ENCODE measurements at regions not wholly inside any gene's neighbourhood (a gene's known extent, or its start where the extent isn't known, plus 50 kb on each side); places are given as distances from the start of the nearest gene placed in this dataset.

- CTCF ChIA-PET, result no interaction called here
- H3K27me3 Mint-ChIP-seq, result no peaks in the 10 kb centered on the region
- no peak overlapping the region for H3K4me3 Mint-ChIP-seq
- peaks cover 6% of the 10 kb centered on the region for H3K9me3 Mint-ChIP-seq
- no peaks in the 10 kb centered on the region for H3K36me3 Mint-ChIP-seq
- no peak for DNase-seq
- no peaks in the 10 kb centered on the region for H3K4me1 Mint-ChIP-seq
- H3K27ac Mint-ChIP-seq, result no peak overlapping the region
These were observed 550.3 kb upstream of the LRRTM1 start for GRCh38 chr2:80854831-80855230.

DNA sequence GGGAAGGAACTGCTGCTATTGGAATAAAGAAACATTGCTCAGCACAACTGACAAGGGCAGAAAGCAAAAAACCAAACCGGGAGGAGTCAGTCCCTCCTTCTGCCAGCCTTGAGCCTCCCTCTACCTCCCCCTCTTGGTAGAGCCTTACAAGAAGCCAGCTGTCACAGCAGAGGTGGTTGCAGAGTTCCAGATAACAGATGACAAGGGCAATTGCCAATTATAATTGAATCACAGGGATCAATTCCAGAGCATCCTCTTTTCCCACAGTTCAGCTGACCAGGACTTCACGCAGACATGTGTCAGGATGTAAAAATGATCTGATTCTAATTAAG lies 548.2 kb upstream of the LRRTM1 start:
- Mint-ChIP-seq H3K9me3 (peaks cover 8% of the 10 kb centered on the region), H3K27ac (no peak overlapping the region), H3K36me3 (no peaks in the 10 kb centered on the region), H3K4me1 (no peaks in the 10 kb centered on the region), H3K4me3 (no peak overlapping the region), H3K27me3 (no peaks in the 10 kb centered on the region)
- CTCF ChIA-PET, result no interaction called here
- DNase-seq, result no peak

- no peak overlapping the region for H3K27ac Mint-ChIP-seq
- H3K27me3 Mint-ChIP-seq, result no peaks in the 10 kb centered on the region
- H3K9me3 Mint-ChIP-seq, result peaks cover 8% of the 10 kb centered on the region
- H3K4me3 Mint-ChIP-seq, result no peak overlapping the region
- H3K4me1 Mint-ChIP-seq, result no peaks in the 10 kb centered on the region
- CTCF ChIA-PET, result no interaction called here
- no peak for DNase-seq
- H3K36me3 Mint-ChIP-seq, result no peaks in the 10 kb centered on the region
These were observed 547.7 kb upstream of the LRRTM1 start for GRCh38 chr2:80852079-80852807.

DNA sequence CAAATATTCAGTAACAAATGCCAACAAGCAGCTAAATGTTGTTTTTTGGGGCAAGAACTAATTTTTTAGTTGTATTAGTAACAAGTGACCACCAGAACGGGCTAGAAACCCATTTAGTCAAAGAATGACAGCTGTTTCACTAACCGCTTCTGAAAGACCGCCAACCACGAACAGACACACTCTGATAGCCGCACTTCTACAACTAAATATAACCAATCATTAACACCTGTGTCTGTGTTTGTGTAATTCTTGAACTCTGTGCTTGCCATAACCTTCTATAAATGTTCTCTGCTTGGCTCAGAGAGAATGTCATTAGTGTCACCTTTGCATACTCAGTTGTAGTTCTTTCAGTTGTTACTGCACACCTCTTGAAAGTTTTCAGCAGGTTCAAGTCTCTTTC lies 526.3 kb upstream of the LRRTM1 start:
- H3K4me3 Mint-ChIP-seq, result no peak overlapping the region
- H3K36me3 Mint-ChIP-seq, result no peaks in the 10 kb centered on the region
- H3K4me1 Mint-ChIP-seq, result no peaks in the 10 kb centered on the region
- H3K27me3 Mint-ChIP-seq, result no peaks in the 10 kb centered on the region
- H3K27ac Mint-ChIP-seq, result no peak overlapping the region
- CTCF ChIA-PET, result no interaction called here
- DNase-seq, result no peak
- H3K9me3 Mint-ChIP-seq, result peaks cover 12% of the 10 kb centered on the region

- Mint-ChIP-seq H3K36me3 (no peaks in the 10 kb centered on the region), H3K27me3 (no peaks in the 10 kb centered on the region), H3K9me3 (peaks cover 15% of the 10 kb centered on the region), H3K4me1 (no peaks in the 10 kb centered on the region), H3K4me3 (no peak overlapping the region), H3K27ac (no peak overlapping the region)
- CTCF ChIA-PET, result no interaction called here
- no peak for DNase-seq
These were observed 518.4 kb upstream of the LRRTM1 start for GRCh38 chr2:80822999-80823398.

DNA sequence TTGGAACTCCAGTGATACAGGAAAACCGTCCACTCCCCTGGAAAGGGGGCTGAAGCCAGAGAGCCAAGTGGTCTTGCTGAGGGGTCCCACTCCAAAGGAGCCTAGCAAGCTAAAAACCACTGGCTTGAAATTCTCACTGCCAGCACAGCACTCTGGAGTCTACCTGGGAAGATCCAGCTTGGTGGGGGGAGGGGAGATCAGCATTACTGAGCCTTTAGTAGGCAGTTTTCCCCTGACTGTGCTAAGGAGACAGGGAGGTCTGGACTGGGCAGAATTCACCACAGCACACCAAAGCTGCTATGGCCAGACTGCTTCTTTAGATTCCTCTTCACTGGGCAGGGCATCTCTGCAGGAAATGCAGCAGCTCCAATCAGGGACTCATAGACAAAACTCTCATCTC lies 510.7 kb upstream of the LRRTM1 start:
- no peak for DNase-seq
- Mint-ChIP-seq H3K27me3 (no peaks in the 10 kb centered on the region), H3K36me3 (no peaks in the 10 kb centered on the region), H3K4me1 (no peaks in the 10 kb centered on the region), H3K27ac (no peak overlapping the region), H3K9me3 (peaks cover 34% of the 10 kb centered on the region), H3K4me3 (no peak overlapping the region)
- CTCF ChIA-PET, result no interaction called here

- no peaks in the 10 kb centered on the region for H3K4me1 Mint-ChIP-seq
- no peaks in the 10 kb centered on the region for H3K27me3 Mint-ChIP-seq
- no peak overlapping the region for H3K27ac Mint-ChIP-seq
- H3K4me3 Mint-ChIP-seq, result no peak overlapping the region
- CTCF ChIA-PET, result no interaction called here
- peaks cover 5% of the 10 kb centered on the region for H3K9me3 Mint-ChIP-seq
- no peaks in the 10 kb centered on the region for H3K36me3 Mint-ChIP-seq
- no peak for DNase-seq
These were observed 482.0 kb upstream of the LRRTM1 start for GRCh38 chr2:80786584-80786983.

DNA sequence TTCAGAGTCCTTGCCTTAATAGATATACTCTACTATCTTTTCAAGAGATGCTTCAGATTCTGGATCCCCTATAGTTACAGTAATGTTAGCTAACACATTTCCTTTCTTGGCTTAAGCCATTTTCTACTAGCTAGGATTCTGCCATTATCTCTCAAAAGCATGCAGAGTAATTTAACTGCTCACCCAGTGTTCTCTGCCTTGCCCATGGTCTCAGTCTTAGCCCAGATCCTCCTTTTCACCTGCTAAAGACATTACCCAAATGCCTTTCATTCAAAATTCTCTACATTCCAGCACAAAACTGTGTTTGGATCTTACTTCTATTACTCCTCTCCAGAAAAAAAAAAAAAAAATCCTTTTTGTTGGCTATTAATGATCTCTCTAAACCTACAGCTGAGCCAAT lies 474.2 kb upstream of the LRRTM1 start:
- Mint-ChIP-seq H3K27ac (no peak overlapping the region), H3K4me3 (no peak overlapping the region), H3K9me3 (peaks cover 14% of the 10 kb centered on the region), H3K27me3 (no peaks in the 10 kb centered on the region), H3K4me1 (no peaks in the 10 kb centered on the region), H3K36me3 (no peaks in the 10 kb centered on the region)
- CTCF ChIA-PET, result no interaction called here
- no peak for DNase-seq

GRCh38 chr2:80748592-80748991 lies 444.0 kb upstream of the LRRTM1 start:
- H3K27me3 Mint-ChIP-seq, result no peaks in the 10 kb centered on the region
- peaks cover 14% of the 10 kb centered on the region for H3K9me3 Mint-ChIP-seq
- no peak overlapping the region for H3K4me3 Mint-ChIP-seq
- H3K36me3 Mint-ChIP-seq, result no peaks in the 10 kb centered on the region
- CTCF ChIA-PET, result no interaction called here
- no peak for DNase-seq
- no peak overlapping the region for H3K27ac Mint-ChIP-seq
- no peaks in the 10 kb centered on the region for H3K4me1 Mint-ChIP-seq

DNA sequence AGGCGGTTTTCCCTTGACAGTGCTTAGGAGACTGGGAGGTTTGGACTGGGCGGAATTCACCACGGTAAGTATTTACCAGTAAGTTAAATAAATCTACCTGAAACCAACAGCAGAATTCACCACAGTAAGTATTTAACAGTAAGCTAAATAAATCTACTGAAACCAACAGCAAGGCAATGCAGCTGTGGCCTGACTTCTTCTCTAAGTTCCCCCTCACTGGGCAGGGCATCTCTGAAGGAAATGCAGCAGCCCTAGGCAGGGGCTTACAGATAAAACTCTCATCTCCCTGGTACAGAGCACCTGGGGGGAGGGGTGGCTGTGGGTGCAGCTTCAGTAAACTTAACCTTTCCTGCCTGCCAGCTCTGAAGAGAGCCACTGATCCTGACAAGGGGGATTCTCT lies 432.5 kb upstream of the LRRTM1 start:
- Mint-ChIP-seq H3K27ac (no peak overlapping the region), H3K4me1 (no peaks in the 10 kb centered on the region), H3K27me3 (no peaks in the 10 kb centered on the region), H3K36me3 (no peaks in the 10 kb centered on the region), H3K9me3 (peaks cover 24% of the 10 kb centered on the region), H3K4me3 (no peak overlapping the region)
- DNase-seq, result no peak
- CTCF ChIA-PET, result no interaction called here

DNA sequence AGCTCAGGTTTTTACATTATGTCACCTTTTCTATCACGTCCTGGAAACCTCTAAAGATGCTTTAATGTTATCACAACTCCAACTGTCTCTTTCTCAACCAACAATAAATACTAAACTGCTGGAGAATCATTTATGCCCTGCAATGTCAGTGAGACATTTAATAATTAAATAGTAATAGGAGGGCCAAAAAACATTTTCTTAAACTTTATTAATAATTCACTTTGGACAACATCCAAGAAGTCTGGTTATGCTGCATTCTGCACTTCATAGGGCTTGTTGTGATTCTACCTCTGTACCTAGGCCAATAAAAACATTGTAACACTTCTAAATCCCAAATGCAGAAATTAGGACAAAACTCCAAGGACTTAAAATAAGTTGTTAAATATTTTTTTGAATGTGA lies 420.4 kb upstream of the LRRTM1 start:
- Mint-ChIP-seq H3K4me1 (no peaks in the 10 kb centered on the region), H3K9me3 (peaks cover 7% of the 10 kb centered on the region), H3K27me3 (no peaks in the 10 kb centered on the region), H3K27ac (no peak overlapping the region), H3K36me3 (no peaks in the 10 kb centered on the region), H3K4me3 (no peak overlapping the region)
- no peak for DNase-seq
- CTCF ChIA-PET, result no interaction called here

DNA sequence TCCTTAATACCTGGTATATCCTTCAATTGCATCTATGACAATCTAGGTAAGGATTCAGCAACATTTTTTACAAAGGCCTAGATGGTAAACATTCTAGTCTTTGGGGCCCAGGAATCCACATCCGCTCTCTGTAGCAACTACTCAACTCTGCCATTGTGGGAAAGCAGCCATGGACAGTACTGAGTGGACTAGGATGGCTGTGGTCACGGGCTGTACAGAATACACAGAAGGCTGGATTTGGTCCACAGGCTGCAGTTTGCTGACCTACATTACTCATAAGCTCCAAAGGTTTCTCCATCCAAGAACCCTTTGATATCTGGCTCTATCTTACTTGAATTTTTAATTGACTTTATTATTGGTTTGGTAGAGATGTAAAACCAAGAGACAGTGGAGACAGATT lies 418.3 kb upstream of the LRRTM1 start:
- H3K27me3 Mint-ChIP-seq, result no peaks in the 10 kb centered on the region

DNA sequence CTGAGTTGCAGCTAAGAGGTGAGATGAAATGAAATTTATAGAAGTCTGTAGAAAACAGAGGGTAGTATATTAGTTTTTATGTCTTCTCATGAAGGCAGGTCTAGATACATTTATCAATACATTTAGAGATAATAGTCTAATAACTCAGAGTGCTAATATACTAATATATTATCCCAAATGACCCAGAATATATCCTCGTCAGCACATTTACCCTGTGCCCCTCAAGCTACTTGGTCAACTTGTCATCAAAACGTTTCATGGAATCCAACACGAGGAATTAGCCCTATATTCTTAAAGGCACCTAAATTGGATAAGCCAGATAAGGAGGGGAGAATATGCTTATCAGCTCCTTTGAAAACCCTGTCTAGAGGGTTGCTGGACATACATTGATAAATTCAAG lies 415.1 kb upstream of the LRRTM1 start:
- Mint-ChIP-seq H3K36me3 (no peaks in the 10 kb centered on the region), H3K4me1 (no peaks in the 10 kb centered on the region), H3K27ac (no peak overlapping the region), H3K27me3 (no peaks in the 10 kb centered on the region), H3K9me3 (peaks cover 10% of the 10 kb centered on the region), H3K4me3 (no peak overlapping the region)
- no peak for DNase-seq
- CTCF ChIA-PET, result no interaction called here

More for the DNA sequence above, 418.3 kb upstream of the LRRTM1 start:
- DNase-seq, result no peak
- Mint-ChIP-seq H3K4me3 (no peak overlapping the region), H3K4me1 (no peaks in the 10 kb centered on the region), H3K9me3 (peaks cover 7% of the 10 kb centered on the region), H3K36me3 (no peaks in the 10 kb centered on the region), H3K27ac (no peak overlapping the region)
- CTCF ChIA-PET, result no interaction called here

DNA sequence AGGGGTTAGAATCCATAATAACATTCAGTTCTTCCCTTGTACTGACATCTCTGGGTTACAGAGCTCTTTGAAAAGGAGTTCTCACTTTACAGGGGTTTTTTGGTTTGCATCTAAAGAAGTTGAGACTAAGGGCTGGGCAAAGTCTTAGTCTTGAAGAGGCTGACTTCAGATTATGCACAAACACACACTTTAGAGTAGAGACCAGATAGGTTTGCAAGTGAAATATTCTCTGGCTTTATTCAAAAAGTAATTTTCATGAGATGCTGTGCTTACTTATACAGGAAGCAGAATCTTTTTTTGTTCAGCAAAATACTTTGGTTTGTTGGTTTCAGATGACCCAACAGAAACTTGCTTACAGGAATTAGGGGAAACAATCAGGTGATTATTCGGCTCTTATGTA lies 410.9 kb upstream of the LRRTM1 start:
- CTCF ChIA-PET, result no interaction called here
- H3K9me3 Mint-ChIP-seq, result peaks cover 8% of the 10 kb centered on the region
- H3K27me3 Mint-ChIP-seq, result no peaks in the 10 kb centered on the region
- H3K4me1 Mint-ChIP-seq, result no peaks in the 10 kb centered on the region
- DNase-seq, result no peak
- no peaks in the 10 kb centered on the region for H3K36me3 Mint-ChIP-seq
- H3K27ac Mint-ChIP-seq, result no peak overlapping the region
- H3K4me3 Mint-ChIP-seq, result no peak overlapping the region

DNA sequence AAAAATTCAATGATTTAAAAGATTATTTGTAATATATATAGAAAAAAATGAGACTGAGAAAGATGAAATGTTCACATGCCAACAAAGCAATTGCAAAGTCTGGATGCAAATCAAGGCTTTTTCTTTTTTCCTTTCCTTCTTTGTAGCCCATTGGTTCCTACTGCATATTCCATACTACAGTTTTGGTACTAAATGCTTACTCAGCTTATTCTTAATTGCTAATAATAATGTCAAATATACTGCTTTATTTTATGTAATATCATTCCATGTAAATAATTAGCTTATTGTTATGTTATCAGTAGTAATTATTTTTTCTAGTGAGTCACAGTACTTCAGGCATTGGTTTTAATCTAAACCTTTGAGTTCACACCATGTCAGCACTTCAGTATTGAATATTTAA lies 407.4 kb upstream of the LRRTM1 start:
- DNase-seq, result no peak
- H3K36me3 Mint-ChIP-seq, result no peaks in the 10 kb centered on the region
- H3K27ac Mint-ChIP-seq, result no peak overlapping the region
- no peaks in the 10 kb centered on the region for H3K4me1 Mint-ChIP-seq
- CTCF ChIA-PET, result no interaction called here
- H3K27me3 Mint-ChIP-seq, result no peaks in the 10 kb centered on the region
- no peak overlapping the region for H3K4me3 Mint-ChIP-seq
- peaks cover 11% of the 10 kb centered on the region for H3K9me3 Mint-ChIP-seq

DNA sequence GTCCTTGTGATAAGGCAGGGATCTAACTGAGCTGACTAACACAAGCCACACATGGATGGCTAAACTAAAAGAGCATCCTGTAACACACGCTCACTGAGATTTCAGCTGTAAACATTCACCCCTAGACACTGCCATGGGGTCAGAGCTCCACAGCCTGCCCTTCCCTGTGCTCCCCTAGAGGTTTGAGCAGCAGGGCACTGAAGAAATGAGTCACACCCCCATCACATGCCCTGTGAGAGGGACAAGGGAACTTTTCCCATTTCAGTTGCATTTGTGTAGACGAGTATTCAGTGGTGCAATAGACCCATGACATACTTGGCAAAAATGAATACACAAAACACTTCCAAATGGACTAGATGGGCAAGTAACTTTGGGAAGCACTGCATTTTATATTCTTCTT lies 402.4 kb upstream of the LRRTM1 start:
- H3K9me3 Mint-ChIP-seq, result peaks cover 8% of the 10 kb centered on the region
- no peaks in the 10 kb centered on the region for H3K36me3 Mint-ChIP-seq
- H3K27me3 Mint-ChIP-seq, result no peaks in the 10 kb centered on the region
- no peak for DNase-seq
- CTCF ChIA-PET, result no interaction called here
- H3K4me1 Mint-ChIP-seq, result no peaks in the 10 kb centered on the region
- no peak overlapping the region for H3K4me3 Mint-ChIP-seq
- H3K27ac Mint-ChIP-seq, result no peak overlapping the region
